Choroid plexus epithelial cell (primary cell): ENCODE measurements at regions not wholly inside any gene's neighbourhood (a gene's known extent, or its start where the extent isn't known, plus 50 kb on each side); places are given as distances from the start of the nearest gene placed in this dataset.
A peak's percentile ranks its signal among the peaks of the same experiment; 100 is the strongest.

Experiments used
- DNase-seq: peaks from one replicate; pipeline ENCODE4 v3.0.0-alpha.2; 2010; ENCODE audit warnings: low read depth
- H3K4me3 ChIP-seq: 2 replicates; pipeline ENCODE4 v1.5.1; 2011; ENCODE audit warnings: low read depth, mild to moderate bottlenecking, control low read depth, low read length, moderate library complexity
- TF ChIP-seq, protein P1 (sequence below): conservative IDR thresholded peaks from 2 replicates; pipeline ENCODE4 v1.5.1; 2011; ENCODE audit warnings: low read depth, mild to moderate bottlenecking, control low read depth, inconsistent platforms, low read length, moderate library complexity

DNA sequence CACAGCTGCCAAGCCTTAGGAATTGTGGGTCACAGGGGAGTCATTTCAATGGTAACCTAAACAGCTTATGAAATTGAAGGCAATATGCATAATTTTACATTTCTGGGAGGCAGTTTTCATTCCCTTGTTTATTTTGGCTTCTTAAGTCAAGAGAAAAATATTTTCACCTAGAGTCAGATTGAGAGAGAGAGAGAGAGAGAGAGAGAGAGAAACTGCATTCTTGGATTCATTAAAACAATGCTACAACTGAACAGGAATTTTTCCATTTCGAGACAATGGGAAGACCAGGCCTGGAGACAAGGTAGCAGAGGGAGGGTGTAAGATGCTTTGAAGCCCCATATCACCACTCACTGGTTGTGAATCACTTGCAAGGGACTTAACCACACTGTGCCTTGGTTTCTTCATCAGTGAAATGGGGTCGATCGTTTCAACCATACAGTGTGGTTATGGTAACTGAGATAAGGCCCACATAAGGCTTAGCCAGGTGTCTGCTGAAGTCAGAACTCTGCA lies 224.7 kb upstream of the IRX3 start:
- TF ChIP-seq, protein P1, sequence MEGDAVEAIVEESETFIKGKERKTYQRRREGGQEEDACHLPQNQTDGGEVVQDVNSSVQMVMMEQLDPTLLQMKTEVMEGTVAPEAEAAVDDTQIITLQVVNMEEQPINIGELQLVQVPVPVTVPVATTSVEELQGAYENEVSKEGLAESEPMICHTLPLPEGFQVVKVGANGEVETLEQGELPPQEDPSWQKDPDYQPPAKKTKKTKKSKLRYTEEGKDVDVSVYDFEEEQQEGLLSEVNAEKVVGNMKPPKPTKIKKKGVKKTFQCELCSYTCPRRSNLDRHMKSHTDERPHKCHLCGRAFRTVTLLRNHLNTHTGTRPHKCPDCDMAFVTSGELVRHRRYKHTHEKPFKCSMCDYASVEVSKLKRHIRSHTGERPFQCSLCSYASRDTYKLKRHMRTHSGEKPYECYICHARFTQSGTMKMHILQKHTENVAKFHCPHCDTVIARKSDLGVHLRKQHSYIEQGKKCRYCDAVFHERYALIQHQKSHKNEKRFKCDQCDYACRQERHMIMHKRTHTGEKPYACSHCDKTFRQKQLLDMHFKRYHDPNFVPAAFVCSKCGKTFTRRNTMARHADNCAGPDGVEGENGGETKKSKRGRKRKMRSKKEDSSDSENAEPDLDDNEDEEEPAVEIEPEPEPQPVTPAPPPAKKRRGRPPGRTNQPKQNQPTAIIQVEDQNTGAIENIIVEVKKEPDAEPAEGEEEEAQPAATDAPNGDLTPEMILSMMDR, result no peak
- no peak overlapping the region for H3K4me3 ChIP-seq
- peak; percentile 69 for DNase-seq

DNA sequence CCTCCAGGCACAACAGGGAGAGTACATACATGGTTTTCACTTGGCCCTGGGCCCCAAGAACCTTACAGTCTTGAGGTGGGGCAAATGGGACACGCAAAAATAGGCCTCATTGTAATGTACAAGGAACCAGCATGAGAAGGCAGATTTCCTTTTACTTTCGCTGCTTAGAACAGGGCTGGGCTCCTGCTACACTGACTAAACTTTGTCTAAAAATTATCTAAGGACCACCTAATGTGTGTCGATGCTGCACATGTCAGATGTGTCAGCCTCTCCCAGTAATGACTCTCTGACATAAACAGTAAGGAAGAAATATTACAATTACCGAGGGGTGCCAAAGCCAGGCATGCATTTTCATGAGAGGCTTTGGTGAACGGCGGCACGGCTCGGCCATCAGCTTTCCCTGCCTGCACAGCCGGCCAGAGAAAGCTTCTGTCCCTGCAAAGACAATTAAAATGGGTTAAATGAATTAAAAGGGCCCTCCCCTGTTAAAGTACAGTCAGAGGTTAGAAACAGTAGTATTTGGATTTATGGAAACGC lies 224.2 kb upstream of the IRX3 start:
- H3K4me3 ChIP-seq, result no peak overlapping the region
- peak; percentile 21 for DNase-seq
- TF ChIP-seq, protein P1, result no peak

DNA sequence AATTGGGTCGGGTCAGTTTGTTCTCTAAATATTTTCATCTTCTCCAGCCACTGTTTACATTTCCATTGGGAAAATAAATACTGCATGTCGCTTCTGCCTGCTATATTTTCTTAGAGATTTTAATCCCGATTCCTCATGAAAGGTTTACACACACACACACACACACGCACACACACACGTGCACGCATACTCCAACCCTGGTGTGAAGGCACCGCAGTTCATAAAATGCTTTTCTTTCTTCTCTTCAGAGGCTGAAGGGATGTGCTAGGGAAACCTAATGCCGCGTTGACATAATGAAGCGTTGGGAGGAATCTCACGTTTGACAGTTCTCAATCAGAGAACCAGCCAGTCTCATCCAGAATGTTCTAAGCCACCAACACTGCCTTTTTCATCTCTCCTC lies 222.9 kb upstream of the IRX3 start:
- TF ChIP-seq, protein P1, result no peak
- DNase-seq, result peak; percentile 24
- H3K4me3 ChIP-seq, result no peak overlapping the region

DNA sequence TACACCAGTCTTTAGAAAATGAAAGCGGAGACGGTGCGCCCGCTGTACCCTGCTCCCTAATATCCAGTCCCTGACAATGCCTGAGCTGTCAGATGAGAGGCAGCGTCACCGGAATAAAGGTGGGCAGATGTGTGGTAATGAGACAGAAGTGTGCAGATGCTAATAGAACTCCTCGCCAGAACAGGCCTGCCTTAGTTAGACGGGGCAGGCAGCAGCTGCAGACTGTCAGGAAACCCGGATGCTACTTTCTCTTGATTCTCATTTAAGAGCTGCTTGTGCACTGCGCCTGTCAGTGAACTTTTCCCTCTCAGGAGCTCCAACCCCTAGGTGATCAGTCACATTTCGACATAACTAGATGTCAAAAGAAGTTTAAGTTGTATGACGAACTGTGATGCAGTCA lies 221.8 kb upstream of the IRX3 start:
- TF ChIP-seq, protein P1, result no peak
- H3K4me3 ChIP-seq, result no peak overlapping the region
- DNase-seq, result no peak

DNA sequence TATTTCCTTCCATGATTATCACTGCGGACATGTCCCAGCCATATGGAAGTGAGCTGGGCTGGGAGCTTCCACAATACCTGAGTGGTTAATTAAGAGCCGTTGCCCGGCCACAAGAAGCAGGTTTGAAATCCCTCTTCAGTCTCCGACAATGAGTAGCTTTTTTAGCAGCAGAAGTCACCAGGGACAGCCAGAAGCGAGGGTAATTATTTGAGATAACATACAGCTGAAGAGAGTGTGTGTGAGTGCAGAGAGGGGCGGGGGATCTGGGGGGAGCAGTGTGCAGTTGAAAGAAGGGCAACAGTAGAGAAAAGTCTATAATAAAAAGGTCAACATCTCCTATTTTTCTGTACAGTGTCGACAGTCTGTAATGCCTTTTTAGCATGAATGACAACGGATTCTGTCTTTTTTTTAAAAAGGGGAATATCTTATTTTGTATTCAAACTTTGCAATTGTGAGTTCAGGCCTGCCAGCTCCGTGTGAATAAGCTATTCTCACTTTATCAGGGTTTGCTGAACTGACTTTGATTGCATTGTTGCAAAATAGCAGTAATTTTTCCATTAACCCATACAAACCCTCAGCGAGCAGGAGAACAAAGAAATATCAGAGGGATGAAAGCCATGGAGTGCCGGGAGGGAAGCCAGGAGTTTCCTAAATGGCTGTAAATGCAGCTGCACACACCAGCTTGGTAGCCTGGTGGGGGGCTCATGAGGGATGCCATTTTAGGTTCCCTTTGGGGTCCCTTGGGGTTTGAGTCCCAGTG lies 220.3 kb upstream of the IRX3 start:
- peak; percentile 16 for DNase-seq
- peak overlapping the region; percentile 22 for H3K4me3 ChIP-seq
- TF ChIP-seq, protein P1, result no peak

DNA sequence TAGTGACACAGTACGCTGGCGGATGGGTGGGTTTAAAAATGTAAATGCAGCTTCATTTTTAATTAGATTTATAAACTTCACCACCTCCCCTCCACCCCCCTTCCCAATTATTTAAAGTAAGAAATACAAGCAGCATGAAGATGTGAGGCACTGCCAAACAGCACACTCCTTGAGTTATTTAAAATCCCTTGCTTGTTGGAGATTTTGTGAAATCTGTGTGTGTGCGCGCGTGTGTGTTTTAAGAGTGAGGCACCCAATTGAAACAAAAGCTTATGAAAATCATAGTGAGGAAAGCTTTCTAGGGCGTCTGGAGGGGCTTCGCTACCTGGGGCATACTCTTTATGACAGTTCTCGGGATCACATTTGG lies 219.6 kb upstream of the IRX3 start:
- TF ChIP-seq, protein P1, result no peak
- H3K4me3 ChIP-seq, result peak overlapping the region; percentile 31
- peak; percentile 35 for DNase-seq
